Adipocyte (in vitro differentiated cells): ENCODE measurements at regions not wholly inside any gene's neighbourhood (a gene's known extent, or its start where the extent isn't known, plus 50 kb on each side); places are given as distances from the start of the nearest gene placed in this dataset.
"Not testable (repeated sequence)": the region's sequence is repeated elsewhere in the genome, so short reads cannot be mapped to it uniquely, and the experiment has no call there.

Source experiments
- DNase-seq: peaks from one replicate; pipeline ENCODE4 v3.0.0-alpha.2; 2015; ENCODE audit warnings: low read depth
- H3K27me3 ChIP-seq: replicated peaks from 2 replicates; pipeline ENCODE4 v1.7.0; 2013; ENCODE audit warnings: mild to moderate bottlenecking, low read length, moderate library complexity; ENCODE audit not compliant: control insufficient read depth, insufficient read depth
- H3K36me3 ChIP-seq: 2 replicates; pipeline ENCODE4 v1.7.0; 2013; ENCODE audit warnings: low read length, mild to moderate bottlenecking, moderate library complexity; ENCODE audit not compliant: control insufficient read depth, insufficient read depth, severe bottlenecking
- H3K4me1 ChIP-seq: 2 replicates; pipeline ENCODE4 v1.7.0; 2013; ENCODE audit warnings: mild to moderate bottlenecking, low read length, moderate library complexity; ENCODE audit not compliant: control insufficient read depth, insufficient read depth
- H3K4me3 ChIP-seq: 2 replicates; pipeline ENCODE4 v1.7.0; 2013; ENCODE audit warnings: mild to moderate bottlenecking, low read length, moderate library complexity
- H3K9ac ChIP-seq: 2 replicates; pipeline ENCODE4 v1.7.0; 2013; ENCODE audit warnings: mild to moderate bottlenecking, low read length, moderate library complexity
- H3K9me3 ChIP-seq: 2 replicates; pipeline ENCODE4 v1.7.0; 2013; ENCODE audit warnings: mild to moderate bottlenecking, low read length, moderate library complexity; ENCODE audit not compliant: control insufficient read depth

DNA sequence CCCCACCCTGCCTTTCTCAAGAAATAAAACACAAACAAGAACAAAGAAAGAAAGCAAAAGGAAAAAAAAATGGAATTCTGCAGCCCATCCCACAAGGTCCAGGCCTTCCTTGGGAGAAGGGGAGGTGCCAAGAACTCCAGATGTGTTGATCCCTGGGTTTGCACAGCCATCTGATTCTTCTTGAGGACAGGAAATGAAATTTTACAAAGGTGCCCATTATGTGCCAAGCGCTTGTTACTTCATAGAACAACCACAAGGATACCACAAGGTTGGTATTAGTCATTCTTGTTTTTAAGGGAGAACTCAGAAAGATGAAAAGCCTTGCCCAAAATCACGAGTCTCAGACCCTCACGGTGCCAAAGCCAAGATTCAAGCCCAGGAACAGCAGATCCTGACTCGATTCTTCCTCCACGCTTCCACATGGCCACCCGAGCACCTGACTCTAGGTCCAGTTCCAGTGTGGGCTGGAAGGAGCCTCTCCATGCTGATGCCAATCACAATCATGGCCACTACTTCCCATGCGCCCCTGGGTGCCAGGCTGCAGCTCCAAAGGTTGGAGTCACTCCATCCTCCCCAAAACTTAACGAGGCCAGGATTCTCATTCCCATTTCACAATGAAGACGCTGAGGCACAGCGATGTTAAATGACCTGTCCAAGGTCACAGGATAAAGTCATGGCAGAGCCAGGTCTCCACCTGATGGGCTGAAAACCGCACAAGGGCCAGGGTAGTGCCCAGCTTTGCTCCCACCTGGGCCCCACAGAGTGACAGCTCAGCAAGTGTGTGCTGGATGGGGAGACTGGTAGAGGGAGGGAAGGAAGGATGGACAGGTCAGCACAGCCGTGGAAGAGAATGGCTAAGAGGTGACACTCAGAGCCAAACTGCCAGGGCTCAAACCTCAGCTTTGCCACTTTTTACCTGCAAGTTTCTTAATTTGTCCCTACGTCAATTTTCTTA lies 66.7 kb upstream of the TOP1 start:
- Histone ChIP-seq H3K36me3 (no peaks in the 10 kb centered on the region), H3K9me3 (no peaks in the 10 kb centered on the region), H3K9ac (no peak overlapping the region), H3K4me3 (no peak overlapping the region), H3K4me1 (peaks cover 14% of the 10 kb centered on the region), H3K27me3 (no peaks in the 10 kb centered on the region)
- no peak for DNase-seq

DNA sequence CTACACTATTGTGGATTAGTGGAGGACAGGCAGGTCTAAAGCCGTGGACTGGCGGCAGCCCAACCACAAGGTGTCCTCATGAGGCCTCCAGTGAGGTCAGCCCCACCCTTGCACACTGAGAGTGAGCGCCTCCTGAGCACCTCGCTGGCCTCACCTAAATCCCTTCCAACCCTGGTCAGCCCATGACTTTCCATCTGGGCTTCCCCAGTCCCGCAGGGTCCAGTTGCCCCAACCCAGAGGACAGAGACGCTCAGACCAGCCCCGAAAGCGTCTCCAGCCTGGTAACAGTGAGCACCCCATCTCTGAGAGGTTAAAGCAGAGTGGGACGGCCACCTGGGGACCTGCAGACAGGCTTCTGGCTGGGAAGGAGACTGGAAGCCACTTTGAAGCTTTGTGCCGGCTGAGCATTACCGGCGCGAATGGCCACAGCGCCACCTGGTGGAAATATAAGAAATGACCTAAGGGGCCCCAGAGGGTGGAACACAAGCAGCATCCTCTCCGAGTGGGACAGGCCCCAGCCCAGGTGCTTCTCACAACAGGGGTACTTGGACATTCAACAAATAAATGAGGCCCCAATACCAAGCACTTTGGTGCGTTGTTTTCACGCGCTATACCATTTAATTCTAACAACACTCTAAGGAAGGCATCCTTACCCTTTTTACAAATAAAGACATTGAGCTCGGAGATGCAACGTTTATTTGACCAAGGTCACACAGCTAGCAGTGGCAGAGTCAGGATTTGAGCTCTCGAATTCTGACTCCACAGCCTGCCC lies 65.7 kb upstream of the TOP1 start:
- H3K36me3 ChIP-seq, result no peaks in the 10 kb centered on the region
- H3K4me3 ChIP-seq, result no peak overlapping the region
- no peak overlapping the region for H3K9ac ChIP-seq
- no peaks in the 10 kb centered on the region for H3K27me3 ChIP-seq
- DNase-seq, result peak; percentile 82
- no peaks in the 10 kb centered on the region for H3K9me3 ChIP-seq
- H3K4me1 ChIP-seq, result peaks cover 14% of the 10 kb centered on the region

DNA sequence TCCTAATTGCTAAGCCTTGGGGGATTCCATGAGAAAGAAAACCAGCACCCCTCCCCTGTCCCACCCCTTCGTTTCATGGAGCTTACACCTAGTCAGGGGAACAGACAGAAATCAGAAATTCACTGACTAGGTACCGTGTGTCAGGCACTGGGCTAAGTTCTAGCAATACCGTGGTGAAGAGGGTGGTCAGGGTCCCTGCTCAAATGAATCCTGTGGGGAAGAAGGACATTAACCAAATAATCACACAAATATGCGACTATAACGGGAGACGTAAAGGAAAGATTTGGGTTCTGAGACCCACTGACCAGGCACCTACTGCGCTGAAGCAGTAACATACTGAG lies 65.1 kb upstream of the TOP1 start:
- DNase-seq, result no peak
- Histone ChIP-seq H3K4me1 (peaks cover 14% of the 10 kb centered on the region), H3K36me3 (no peaks in the 10 kb centered on the region), H3K9me3 (no peaks in the 10 kb centered on the region), H3K4me3 (no peak overlapping the region), H3K27me3 (no peaks in the 10 kb centered on the region), H3K9ac (no peak overlapping the region)

DNA sequence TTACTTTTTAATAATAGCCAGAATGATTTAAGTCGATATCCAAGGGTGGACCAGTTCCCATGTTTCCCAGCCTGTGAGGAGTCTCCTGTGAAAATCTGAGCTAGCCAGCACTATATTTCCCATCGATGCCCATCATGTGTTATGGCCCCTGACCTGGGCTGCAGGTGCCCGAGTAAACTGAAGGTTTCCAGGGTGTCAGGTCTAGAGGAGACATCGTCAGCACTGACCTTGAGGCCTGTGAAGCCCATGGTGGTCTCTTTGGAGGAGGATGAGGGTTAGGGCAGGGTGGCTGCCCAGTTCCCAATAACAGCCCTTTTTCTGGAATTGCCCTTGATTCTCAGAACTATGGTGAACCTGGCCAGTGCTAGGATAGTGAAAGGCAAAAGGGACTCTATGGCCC lies 63.0 kb upstream of the TOP1 start:
- no peak for DNase-seq
- Histone ChIP-seq H3K27me3 (no peaks in the 10 kb centered on the region), H3K9ac (no peak overlapping the region), H3K9me3 (no peaks in the 10 kb centered on the region), H3K36me3 (no peaks in the 10 kb centered on the region), H3K4me1 (peaks cover 3% of the 10 kb centered on the region), H3K4me3 (no peak overlapping the region)

DNA sequence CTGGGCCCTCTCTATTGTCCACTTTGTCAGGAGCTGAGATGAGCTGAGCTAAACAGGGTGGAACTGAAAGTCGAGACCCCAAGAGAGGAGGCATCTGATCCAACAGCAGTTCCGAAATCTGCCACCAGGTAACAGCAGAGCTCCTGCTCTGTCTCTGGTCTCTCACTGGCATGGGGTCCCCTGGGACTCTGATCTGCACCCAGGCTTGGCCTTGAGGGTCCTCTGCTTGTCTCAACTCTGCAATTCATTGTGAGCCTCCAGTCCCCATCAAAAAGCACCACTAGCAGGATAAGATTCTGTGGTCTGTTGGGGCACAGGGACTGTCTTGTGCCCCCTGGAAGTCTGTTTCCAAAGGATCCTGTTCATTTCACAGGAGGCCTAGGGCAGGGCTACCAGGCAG lies 62.5 kb upstream of the TOP1 start:
- H3K4me3 ChIP-seq, result no peak overlapping the region
- H3K4me1 ChIP-seq, result peaks cover 2% of the 10 kb centered on the region
- H3K9ac ChIP-seq, result no peak overlapping the region
- no peaks in the 10 kb centered on the region for H3K36me3 ChIP-seq
- DNase-seq, result no peak
- H3K9me3 ChIP-seq, result no peaks in the 10 kb centered on the region
- H3K27me3 ChIP-seq, result no peaks in the 10 kb centered on the region

DNA sequence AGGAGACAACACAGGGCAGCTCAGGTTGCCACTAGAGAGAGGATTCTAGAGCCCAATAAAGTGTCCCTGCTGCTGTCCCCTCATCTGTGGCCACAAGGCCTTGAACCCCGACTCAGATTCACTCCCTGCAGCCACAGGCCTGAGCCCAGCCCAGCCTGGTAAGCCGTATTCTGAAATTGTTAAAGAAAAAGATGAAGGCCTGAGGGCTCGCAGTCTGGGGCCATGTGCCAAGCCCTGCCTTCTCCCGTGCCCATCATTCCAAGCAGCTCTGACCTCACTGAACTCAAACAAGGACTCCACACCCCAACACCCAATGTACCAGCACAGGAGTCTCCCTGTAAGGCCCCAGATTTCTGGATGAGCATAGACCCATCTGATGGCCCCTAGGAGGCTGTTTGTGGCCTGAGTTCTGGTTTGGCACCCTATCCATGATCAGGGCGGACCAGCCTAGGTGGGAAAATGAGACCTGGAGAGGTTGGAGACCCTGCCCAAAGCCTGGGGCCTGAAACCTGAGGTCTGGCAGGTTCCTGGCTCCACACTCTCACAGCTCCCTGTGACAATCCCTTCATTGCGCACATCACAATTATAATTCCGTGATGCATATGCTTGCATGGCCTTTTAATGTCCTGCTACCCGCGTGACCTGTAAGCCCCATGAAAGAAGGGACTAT lies 62.0 kb upstream of the TOP1 start:
- Histone ChIP-seq H3K36me3 (no peaks in the 10 kb centered on the region), H3K4me1 (peaks cover 2% of the 10 kb centered on the region), H3K27me3 (no peaks in the 10 kb centered on the region), H3K9ac (no peak overlapping the region), H3K4me3 (no peak overlapping the region), H3K9me3 (no peaks in the 10 kb centered on the region)
- DNase-seq, result no peak

DNA sequence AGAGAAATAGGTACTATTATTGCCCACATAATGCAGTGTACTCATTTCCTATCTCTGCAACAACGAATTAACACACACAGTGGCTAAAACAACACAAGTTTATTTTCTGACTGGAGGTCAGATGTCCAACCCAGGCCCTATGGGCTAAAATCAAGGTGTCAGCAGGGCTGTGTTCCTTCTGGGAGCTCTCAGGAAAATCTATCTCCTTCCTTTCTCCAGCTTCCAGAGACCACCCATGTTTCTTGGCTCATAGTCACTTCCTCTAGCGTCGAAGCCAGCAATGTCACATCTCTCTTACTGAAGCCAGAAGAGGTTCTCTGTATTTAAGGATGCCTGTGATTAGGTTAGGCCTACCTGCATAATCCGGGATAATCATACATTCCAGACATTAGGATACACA lies 60.9 kb upstream of the TOP1 start:
- Histone ChIP-seq H3K9ac (no peak overlapping the region), H3K27me3 (no peaks in the 10 kb centered on the region), H3K4me1 (peaks cover 2% of the 10 kb centered on the region), H3K9me3 (no peaks in the 10 kb centered on the region), H3K4me3 (no peak overlapping the region), H3K36me3 (no peaks in the 10 kb centered on the region)
- no peak for DNase-seq

DNA sequence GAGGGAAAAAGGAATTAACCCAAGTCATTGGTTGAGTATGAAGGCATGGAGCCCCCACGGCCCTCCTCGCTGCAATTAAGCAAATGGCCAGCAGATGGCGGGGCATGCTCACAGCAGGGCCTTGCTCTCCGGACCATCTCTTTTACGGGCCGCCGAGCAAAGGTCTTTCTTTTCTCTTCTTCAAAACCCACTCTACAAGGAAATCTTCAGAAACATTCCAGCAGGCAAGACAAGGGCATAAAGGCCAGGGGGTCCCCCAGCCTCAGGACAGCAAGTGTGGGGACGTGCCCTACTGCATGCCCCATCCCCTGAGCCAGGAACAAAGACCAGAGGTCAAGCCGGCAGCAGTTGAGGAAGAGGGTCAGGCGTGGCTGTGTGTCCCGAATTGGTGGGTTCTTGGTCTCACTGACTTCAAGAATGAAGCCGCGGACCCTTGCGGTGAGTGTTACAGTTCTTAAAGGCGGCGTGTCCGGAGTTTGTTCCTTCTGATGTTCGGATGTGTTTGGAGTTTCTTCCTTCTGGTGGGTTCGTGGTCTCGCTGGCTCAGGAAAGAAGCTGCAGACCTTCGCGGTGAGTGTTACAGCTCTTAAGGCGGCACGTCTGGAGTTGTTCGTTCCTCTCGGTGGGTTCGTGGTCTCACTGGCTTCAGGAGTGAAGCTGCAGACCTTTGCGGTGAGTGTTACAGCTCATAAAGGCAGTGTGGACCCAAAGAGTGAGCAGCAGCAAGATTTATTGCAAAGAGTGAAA lies 59.6 kb upstream of the TOP1 start:
- not testable (repeated sequence) for H3K36me3 ChIP-seq, H3K4me1 ChIP-seq, H3K9me3 ChIP-seq, H3K27me3 ChIP-seq
- Histone ChIP-seq H3K4me3 (peak overlapping the region; percentile 73), H3K9ac (peak overlapping the region; percentile 67)
- peak; percentile 89 for DNase-seq

DNA sequence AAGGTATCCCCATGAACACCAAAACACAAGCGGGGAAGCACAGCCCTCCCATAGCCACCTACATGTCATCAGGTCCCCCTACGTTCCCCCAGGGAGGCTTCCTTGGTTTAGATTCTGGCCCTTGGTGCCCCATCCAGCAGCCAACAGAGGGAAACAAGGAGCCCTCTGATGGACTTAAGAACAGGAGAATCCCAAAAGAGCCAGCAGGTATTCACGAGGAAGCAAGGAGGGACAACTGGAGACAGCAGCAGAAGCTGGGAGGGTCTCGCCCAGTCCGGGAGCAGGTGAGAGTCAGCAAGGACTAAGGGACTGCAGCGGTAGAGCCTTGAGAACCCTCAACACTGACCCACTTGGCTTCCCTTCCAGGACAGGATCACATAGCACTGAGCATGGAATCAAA lies 58.4 kb upstream of the TOP1 start:
- Histone ChIP-seq H3K9me3 (no peaks in the 10 kb centered on the region), H3K27me3 (no peaks in the 10 kb centered on the region), H3K9ac (no peak overlapping the region), H3K36me3 (no peaks in the 10 kb centered on the region), H3K4me3 (no peak overlapping the region), H3K4me1 (peaks cover 2% of the 10 kb centered on the region)
- DNase-seq, result no peak

DNA sequence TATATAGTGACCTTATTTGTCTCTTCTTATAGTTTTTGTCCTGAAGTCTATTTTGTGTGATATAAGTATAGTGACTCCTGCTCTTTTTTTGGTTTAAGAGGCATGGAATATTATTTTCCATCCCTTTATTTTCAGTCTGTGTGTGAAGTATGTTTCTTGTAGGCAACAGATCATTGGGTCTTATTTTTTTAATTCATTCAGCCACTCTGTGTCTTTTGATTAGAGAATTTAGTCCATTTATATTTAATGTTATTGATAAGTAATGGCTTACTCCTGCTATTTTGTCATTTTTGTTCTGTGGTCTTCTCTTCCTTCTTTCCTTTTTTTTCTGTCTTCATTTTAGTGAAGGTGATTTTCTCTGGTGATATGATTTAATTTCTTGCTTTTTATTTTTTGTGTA lies 51.4 kb upstream of the TOP1 start:
- Histone ChIP-seq H3K36me3 (no peaks in the 10 kb centered on the region), H3K27me3 (no peaks in the 10 kb centered on the region)

DNA sequence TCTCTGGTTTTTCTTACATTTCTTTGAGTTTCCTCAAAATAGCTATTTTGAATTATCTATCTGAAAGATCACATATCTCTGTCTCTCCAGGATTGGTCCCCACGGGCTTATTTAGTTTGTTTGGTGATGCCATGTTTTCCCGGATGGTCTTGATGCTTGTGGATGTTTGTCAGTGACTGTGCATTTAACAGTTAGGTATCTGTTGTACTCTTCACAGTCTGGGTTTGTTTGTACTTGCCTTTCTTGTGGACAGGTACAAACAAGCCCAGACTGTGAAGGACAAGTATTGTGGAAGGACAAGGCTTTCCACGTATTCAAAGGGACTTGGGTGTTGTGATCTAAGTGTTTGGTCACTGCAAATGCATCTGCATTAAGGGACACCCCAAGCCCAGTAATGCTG lies 49.9 kb upstream of the TOP1 start:
- Histone ChIP-seq H3K9ac (no peak overlapping the region), H3K4me1 (peaks cover 10% of the 10 kb centered on the region), H3K36me3 (no peaks in the 10 kb centered on the region), H3K27me3 (no peaks in the 10 kb centered on the region), H3K4me3 (no peak overlapping the region), H3K9me3 (peaks cover 26% of the 10 kb centered on the region)
- no peak for DNase-seq

More for the DNA sequence above, 51.4 kb upstream of the TOP1 start:
- no peak overlapping the region for H3K4me3 ChIP-seq
- H3K4me1 ChIP-seq, result peaks cover 10% of the 10 kb centered on the region
- no peak overlapping the region for H3K9ac ChIP-seq
- peaks cover 26% of the 10 kb centered on the region for H3K9me3 ChIP-seq
- DNase-seq, result no peak
